ENCODE measurements at regions not wholly inside any gene's neighbourhood (a gene's known extent, or its start where the extent isn't known, plus 50 kb on each side); places are given as distances from the start of the nearest gene placed in this dataset.

GRCh38 chr9:107212613-107213012 lies 70.5 kb upstream of the RAD23B start:
- Histone ChIP-seq H3K4me1 (ENCODE audit: control insufficient read depth in 5 of 5, insufficient read depth in 5 of 5, low read length in 5 of 5) (no peaks in the 10 kb centered on the region), H3K9me3 (ENCODE audit: control insufficient read depth in 4 of 4, insufficient read depth in 3 of 4, low read length in 3 of 4) (no peaks in the 10 kb centered on the region), H3K27me3 (ENCODE audit: control insufficient read depth in 3 of 3, insufficient read depth in 3 of 3, low read length in 2 of 3) (no peaks in the 10 kb centered on the region), H3K27ac (ENCODE audit: low read depth in 1 of 2, low read length in 1 of 2) (no peak overlapping the region), H3K4me3 (no peak overlapping the region), H3K9ac (ENCODE audit: insufficient read depth in 1 of 2, low read length in 2 of 2) (no peak overlapping the region), H3K36me3 (ENCODE audit: control insufficient read depth in 4 of 4, insufficient read depth in 4 of 4, low read length in 4 of 4) (no peaks in the 10 kb centered on the region)
- no peak for DNase-seq
- ATAC-seq (ENCODE audit: insufficient read depth, low FRiP score), result no peak
- 92 to 94% methylated on average over 5 of the region's 5 CpGs for WGBS, 2 donors
- TF ChIP-seq CTCF (IDR thresholded peaks at IDR 0.05; ENCODE audit: control extremely low read depth, extremely low read depth), result no peak

- no peaks in the 10 kb centered on the region for H3K9me3 ChIP-seq (ENCODE audit: control insufficient read depth in 4 of 4, insufficient read depth in 3 of 4, low read length in 3 of 4)
- H3K4me3 ChIP-seq, result no peak overlapping the region
- no peak overlapping the region for H3K9ac ChIP-seq (ENCODE audit: insufficient read depth in 1 of 2, low read length in 2 of 2)
- DNase-seq (no peak), ATAC-seq (ENCODE audit: insufficient read depth, low FRiP score) (no peak)
- no peak overlapping the region for H3K27ac ChIP-seq (ENCODE audit: low read depth in 1 of 2, low read length in 1 of 2)
- TF ChIP-seq CTCF (IDR thresholded peaks at IDR 0.05; ENCODE audit: control extremely low read depth, extremely low read depth), result no peak
- H3K27me3 ChIP-seq (ENCODE audit: control insufficient read depth in 3 of 3, insufficient read depth in 3 of 3, low read length in 2 of 3), result no peaks in the 10 kb centered on the region
- H3K36me3 ChIP-seq (ENCODE audit: control insufficient read depth in 4 of 4, insufficient read depth in 4 of 4, low read length in 4 of 4), result no peaks in the 10 kb centered on the region
- 67 to 85% methylated on average over 6 of the region's 6 CpGs for WGBS, 2 donors
- H3K4me1 ChIP-seq (ENCODE audit: control insufficient read depth in 5 of 5, insufficient read depth in 5 of 5, low read length in 5 of 5), result no peaks in the 10 kb centered on the region
Measured at GRCh38 chr9:107213080-107213479, 70.0 kb upstream of the RAD23B start.

- no peaks in the 10 kb centered on the region for H3K9me3 ChIP-seq (ENCODE audit: control insufficient read depth in 4 of 4, insufficient read depth in 3 of 4, low read length in 3 of 4)
- no peak for TF ChIP-seq CTCF (IDR thresholded peaks at IDR 0.05; ENCODE audit: control extremely low read depth, extremely low read depth)
- H3K36me3 ChIP-seq (ENCODE audit: control insufficient read depth in 4 of 4, insufficient read depth in 4 of 4, low read length in 4 of 4), result no peaks in the 10 kb centered on the region
- no peaks in the 10 kb centered on the region for H3K4me1 ChIP-seq (ENCODE audit: control insufficient read depth in 5 of 5, insufficient read depth in 5 of 5, low read length in 5 of 5)
- peak overlapping the region in 1 of 2 donors; percentile 33 for H3K27ac ChIP-seq (ENCODE audit: low read depth in 1 of 2, low read length in 1 of 2)
- H3K27me3 ChIP-seq (ENCODE audit: control insufficient read depth in 3 of 3, insufficient read depth in 3 of 3, low read length in 2 of 3), result no peaks in the 10 kb centered on the region
- H3K9ac ChIP-seq (ENCODE audit: insufficient read depth in 1 of 2, low read length in 2 of 2), result no peak overlapping the region
- DNase-seq, result peak in 2 of 3 donors; percentile 16 to 44
- WGBS, 2 donors, result 38 to 58% methylated on average over 6 of the region's 6 CpGs
- ATAC-seq (ENCODE audit: insufficient read depth, low FRiP score), result peak; percentile 80
- H3K4me3 ChIP-seq, result no peak overlapping the region
Measured at GRCh38 chr9:107213561-107214028, 69.5 kb upstream of the RAD23B start.

- ATAC-seq (ENCODE audit: insufficient read depth, low FRiP score), result peak; percentile 49
- DNase-seq, result peak in 1 of 3 donors; percentile 16
- no peak overlapping the region for H3K27ac ChIP-seq (ENCODE audit: low read depth in 1 of 2, low read length in 1 of 2)
- H3K4me3 ChIP-seq, result no peak overlapping the region
- no peaks in the 10 kb centered on the region for H3K36me3 ChIP-seq (ENCODE audit: control insufficient read depth in 4 of 4, insufficient read depth in 4 of 4, low read length in 4 of 4)
- H3K27me3 ChIP-seq (ENCODE audit: control insufficient read depth in 3 of 3, insufficient read depth in 3 of 3, low read length in 2 of 3), result no peaks in the 10 kb centered on the region
- no peaks in the 10 kb centered on the region for H3K4me1 ChIP-seq (ENCODE audit: control insufficient read depth in 5 of 5, insufficient read depth in 5 of 5, low read length in 5 of 5)
- H3K9ac ChIP-seq (ENCODE audit: insufficient read depth in 1 of 2, low read length in 2 of 2), result no peak overlapping the region
- 79 to 92% methylated on average over 3 of the region's 3 CpGs for WGBS, 2 donors
- H3K9me3 ChIP-seq (ENCODE audit: control insufficient read depth in 4 of 4, insufficient read depth in 3 of 4, low read length in 3 of 4), result no peaks in the 10 kb centered on the region
- no peak for TF ChIP-seq CTCF (IDR thresholded peaks at IDR 0.05; ENCODE audit: control extremely low read depth, extremely low read depth)
Measured at GRCh38 chr9:107214381-107214780, 68.7 kb upstream of the RAD23B start.

Measured in lung (tissue), 11 donors.